ENCODE measurements at regions not wholly inside any gene's neighbourhood (a gene's known extent, or its start where the extent isn't known, plus 50 kb on each side); places are given as distances from the start of the nearest gene placed in this dataset.

DNA sequence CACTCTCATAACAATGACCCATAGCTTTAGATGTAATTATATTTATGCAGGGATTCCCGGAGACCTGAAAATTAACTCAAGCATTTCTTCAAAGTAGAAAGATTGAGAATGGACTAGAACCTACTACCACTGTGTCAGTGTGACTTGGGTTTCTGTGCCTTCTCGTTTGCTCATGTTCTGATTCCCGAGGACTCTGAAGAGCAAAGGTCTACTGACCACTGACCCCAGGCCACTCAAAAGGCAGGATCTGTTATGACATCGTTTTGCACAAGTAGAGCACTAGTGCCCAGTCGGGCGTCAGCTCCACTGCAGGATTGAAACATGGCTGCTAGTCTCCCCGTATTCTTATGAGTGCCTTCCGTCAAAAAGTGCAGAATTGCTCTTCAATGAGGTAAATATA lies 53.8 kb upstream of the DHRS4 start:
- DNase-seq, result no peak

DNA sequence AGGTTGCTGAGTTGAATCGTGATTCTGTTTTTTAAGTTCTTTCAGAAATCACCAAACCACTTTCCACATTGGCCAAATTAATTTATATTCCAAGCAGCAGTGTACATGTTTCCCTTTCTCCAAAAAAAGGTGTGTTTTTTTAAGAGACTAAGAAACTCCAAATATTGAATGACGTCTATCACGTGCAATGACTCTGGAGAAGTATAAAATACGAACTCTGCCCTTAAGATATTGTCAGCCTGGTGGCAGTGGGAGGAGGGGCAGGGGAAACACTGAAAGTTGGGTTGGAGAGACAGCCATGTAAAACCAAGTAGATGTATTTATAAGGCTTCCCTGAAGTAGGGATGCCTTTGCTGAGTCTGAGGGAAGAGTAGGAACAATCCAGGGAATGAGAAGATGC lies 50.1 kb upstream of the DHRS4 start:
- no peak for DNase-seq

Measured in activated T-cell treated with anti-CD3 and anti-CD28 coated beads, Interleukin-2, amount 50 U/mL, for 48 hours (primary cell).